GM10266 (cell line): ENCODE measurements at regions not wholly inside any gene's neighbourhood (a gene's known extent, or its start where the extent isn't known, plus 50 kb on each side); places are given as distances from the start of the nearest gene placed in this dataset.

Source experiments
- DNase-seq: peaks from one replicate; pipeline ENCODE4 v3.0.0; 2012; ENCODE audit errors: extremely low spot score
- TF ChIP-seq, protein P1 (sequence below): IDR thresholded peaks from 2 replicates; pipeline ENCODE4 v1.5.1; 2012; ENCODE audit warnings: mild to moderate bottlenecking, low read depth; ENCODE audit not compliant: control insufficient read depth, insufficient read depth; ENCODE audit errors: missing control alignments

DNA sequence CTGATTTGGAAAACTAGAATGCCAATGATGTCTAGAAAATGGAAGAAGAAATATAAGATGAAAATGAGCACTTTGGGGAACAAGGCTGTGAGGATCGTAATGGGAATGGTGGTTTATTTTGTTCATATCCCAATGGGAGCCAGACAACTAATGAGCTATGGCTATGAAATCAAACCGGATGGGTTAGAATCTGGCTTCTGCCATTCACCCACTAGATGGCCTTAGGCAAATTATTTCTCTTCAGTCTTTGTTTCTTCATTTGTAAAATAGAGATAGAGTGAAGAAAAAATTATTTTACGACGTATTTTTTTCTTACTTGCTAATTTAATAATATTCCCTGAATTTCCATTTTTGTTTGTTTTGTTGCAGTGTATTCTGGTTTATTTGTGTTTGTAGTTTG lies 572.1 kb upstream of the IGFBP3 start:
- no peak for DNase-seq
- TF ChIP-seq, protein P1, sequence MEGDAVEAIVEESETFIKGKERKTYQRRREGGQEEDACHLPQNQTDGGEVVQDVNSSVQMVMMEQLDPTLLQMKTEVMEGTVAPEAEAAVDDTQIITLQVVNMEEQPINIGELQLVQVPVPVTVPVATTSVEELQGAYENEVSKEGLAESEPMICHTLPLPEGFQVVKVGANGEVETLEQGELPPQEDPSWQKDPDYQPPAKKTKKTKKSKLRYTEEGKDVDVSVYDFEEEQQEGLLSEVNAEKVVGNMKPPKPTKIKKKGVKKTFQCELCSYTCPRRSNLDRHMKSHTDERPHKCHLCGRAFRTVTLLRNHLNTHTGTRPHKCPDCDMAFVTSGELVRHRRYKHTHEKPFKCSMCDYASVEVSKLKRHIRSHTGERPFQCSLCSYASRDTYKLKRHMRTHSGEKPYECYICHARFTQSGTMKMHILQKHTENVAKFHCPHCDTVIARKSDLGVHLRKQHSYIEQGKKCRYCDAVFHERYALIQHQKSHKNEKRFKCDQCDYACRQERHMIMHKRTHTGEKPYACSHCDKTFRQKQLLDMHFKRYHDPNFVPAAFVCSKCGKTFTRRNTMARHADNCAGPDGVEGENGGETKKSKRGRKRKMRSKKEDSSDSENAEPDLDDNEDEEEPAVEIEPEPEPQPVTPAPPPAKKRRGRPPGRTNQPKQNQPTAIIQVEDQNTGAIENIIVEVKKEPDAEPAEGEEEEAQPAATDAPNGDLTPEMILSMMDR: no peak

DNA sequence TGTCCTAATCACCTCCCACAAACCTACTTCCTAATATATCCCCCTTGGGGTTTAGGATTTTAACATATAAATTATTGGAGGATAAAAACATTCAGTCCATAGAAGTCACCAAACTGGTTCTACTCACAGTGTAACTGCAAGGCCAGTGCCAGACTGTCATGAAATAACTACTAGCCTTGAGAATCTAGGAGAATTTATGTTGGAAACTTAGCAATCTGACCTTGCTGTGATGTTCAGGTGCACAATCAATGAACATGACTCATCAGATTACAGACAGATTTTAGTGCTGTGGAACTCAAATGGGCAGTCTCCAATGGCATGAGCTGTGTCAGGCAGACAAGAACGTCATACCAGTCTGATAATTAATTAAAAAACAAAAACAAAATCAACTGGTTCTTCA lies 571.4 kb upstream of the IGFBP3 start:
- TF ChIP-seq, protein P1: no peak
- no peak for DNase-seq

DNA sequence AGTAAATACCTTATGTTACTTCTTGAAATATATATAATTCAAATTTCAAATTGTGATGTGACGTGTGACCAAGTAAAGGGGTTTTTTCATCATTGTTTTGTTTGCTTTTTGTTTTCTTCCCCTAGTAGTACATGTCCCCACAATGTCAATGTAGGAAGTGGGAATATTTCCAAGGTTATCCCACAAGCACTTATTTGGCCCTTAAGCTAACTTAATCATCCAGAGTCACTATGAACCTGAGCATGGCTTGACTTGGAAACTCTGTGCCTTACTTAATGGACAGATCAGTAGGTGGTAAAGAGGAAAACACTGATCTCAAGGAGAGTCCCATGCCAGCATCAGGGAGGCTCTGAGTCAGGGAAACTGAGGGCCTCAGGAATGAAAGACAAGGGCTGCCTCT lies 569.3 kb upstream of the IGFBP3 start:
- TF ChIP-seq, protein P1: no peak
- no peak for DNase-seq

DNA sequence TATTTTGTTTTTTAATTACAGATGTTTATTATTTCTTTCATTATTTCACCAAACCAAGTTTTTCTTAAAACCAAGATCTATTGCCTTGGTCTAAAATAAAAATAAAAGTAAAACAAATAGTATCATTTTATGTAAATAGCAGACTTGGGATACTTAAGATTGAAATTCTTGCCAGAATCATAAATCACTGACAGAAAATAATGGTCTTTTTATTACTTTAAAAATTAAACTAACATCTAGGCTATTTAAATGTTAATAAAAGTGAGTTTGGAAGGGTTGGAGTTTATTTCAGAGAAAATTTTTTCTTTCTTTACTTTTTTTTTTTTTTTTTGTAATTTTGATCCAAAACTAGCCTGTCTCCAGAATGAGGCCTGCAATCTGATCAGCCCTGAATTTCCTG lies 568.0 kb upstream of the IGFBP3 start:
- no peak for DNase-seq
- TF ChIP-seq, protein P1: no peak

DNA sequence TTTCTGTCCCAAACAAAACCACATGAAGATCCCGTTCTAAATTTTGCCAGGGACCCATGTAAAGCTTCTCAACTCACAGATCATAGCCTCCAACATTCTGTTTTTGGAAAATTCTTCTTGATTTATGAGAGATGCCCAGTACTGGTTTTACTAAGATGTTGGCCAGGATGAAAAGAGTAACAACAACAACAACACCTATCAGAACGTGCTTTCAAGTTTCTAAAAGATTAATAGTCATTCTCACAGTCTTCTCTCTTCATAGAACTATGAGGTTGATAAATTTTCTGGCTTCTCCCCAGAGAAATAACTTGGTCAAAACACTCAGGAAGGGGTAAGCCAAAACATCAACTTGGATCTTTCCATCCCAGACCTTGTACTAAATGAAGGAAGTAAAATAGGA lies 567.5 kb upstream of the IGFBP3 start:
- TF ChIP-seq, protein P1: no peak
- no peak for DNase-seq

DNA sequence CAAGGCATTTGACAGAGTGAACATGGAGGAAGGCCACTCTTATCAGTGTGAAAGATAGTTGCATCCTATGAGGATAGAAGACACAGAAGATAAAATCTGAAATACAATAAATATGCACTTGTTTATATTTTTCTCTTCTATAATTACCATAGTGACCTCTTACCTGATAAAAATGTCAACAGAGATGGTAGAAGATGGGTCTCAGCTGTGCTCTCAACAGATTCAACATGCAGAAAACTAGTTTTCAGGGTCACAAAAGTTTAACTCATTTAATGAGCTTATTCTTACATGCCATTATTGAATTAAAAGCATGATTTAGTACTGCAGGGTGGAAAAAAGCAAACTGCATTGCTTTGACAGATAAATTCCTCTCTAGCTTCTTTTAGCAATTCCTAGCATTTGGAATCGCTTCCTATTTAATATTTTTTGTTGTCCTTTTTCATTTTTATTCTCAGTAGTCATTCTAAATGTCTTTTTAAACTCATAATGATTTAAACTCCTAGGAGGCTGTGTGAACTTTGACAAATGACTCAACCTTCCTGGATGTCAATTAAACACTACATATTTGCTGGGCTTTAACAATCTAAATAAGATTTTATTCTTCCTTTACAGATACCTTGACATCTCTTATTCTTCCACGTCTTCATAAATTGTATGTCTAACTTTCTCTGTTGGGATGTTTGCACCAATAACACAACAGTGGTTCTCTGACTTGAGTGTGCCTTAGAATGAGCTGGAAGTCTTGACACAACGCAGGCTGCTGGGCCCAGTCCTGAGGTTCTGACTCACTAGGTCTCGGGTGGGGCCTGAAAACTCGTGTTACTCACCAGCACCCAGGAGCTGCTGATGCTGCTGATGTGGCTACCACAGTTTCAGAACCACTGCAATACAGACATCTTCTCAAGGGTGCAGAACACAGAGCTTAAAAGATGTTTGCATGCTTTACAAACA lies 565.5 kb upstream of the IGFBP3 start:
- DNase-seq: no peak

More for the DNA sequence above, 565.5 kb upstream of the IGFBP3 start:
- TF ChIP-seq, protein P1: no peak
